H9 (cell line): ENCODE measurements at regions not wholly inside any gene's neighbourhood (a gene's known extent, or its start where the extent isn't known, plus 50 kb on each side); places are given as distances from the start of the nearest gene placed in this dataset.

ENCODE experiments used
- DNase-seq: peaks from one replicate; pipeline ENCODE4 v3.0.0-alpha.2; 2017
- H2AFZ ChIP-seq: one replicate; pipeline ENCODE4 v1.6.1; 2013; ENCODE audit warnings: mild to moderate bottlenecking, low read length, control low read depth, moderate library complexity
- H2AK5ac ChIP-seq: 2 replicates; pipeline ENCODE4 v1.6.1; 2013; ENCODE audit warnings: low read length, control low read depth, mixed read lengths; ENCODE audit not compliant: insufficient read length
- H2BK120ac ChIP-seq: one replicate; pipeline ENCODE4 v1.6.1; 2013; ENCODE audit warnings: low read depth, mild to moderate bottlenecking, low read length, control low read depth, inconsistent platforms; ENCODE audit not compliant: poor library complexity, severe bottlenecking
- H2BK12ac ChIP-seq: 2 replicates; pipeline ENCODE4 v1.6.1; 2013; ENCODE audit warnings: low read length, control low read depth, mixed read lengths, low read depth; ENCODE audit not compliant: insufficient read length
- H2BK15ac ChIP-seq: 2 replicates; pipeline ENCODE4 v1.6.1; 2013; ENCODE audit warnings: low read depth, low read length, control low read depth
- H2BK20ac ChIP-seq: one replicate; pipeline ENCODE4 v1.6.1; 2013; ENCODE audit warnings: low read depth, mild to moderate bottlenecking, low read length, control low read depth, inconsistent platforms; ENCODE audit not compliant: poor library complexity, severe bottlenecking
- H2BK5ac ChIP-seq: 2 replicates; pipeline ENCODE4 v1.6.1; 2013; ENCODE audit warnings: low read length, control low read depth, mixed read lengths; ENCODE audit not compliant: insufficient read length
- H3K14ac ChIP-seq: 2 replicates; pipeline ENCODE4 v1.6.1; 2013; ENCODE audit warnings: low read length, control low read depth; ENCODE audit not compliant: insufficient read depth
- H3K18ac ChIP-seq: 2 replicates; pipeline ENCODE4 v1.6.1; 2013; ENCODE audit warnings: low read depth, mild to moderate bottlenecking, mixed read lengths, low read length, control low read depth; ENCODE audit not compliant: insufficient read length
- H3K23ac ChIP-seq: 2 replicates; pipeline ENCODE4 v1.6.1; 2013; ENCODE audit warnings: low read length, control low read depth, mixed read lengths, low read depth; ENCODE audit not compliant: insufficient read length
- H3K23me2 ChIP-seq: 2 replicates; pipeline ENCODE4 v1.6.1; 2013; ENCODE audit warnings: low read depth, mild to moderate bottlenecking, mixed read lengths, low read length, control low read depth; ENCODE audit not compliant: insufficient read length, poor library complexity, severe bottlenecking
- H3K27ac ChIP-seq: 2 replicates; pipeline ENCODE4 v1.5.1; 2013; ENCODE audit warnings: low read length, control low read depth, mixed read lengths, low read depth; ENCODE audit not compliant: insufficient read length
- H3K27me3 ChIP-seq: 2 replicates; pipeline ENCODE4 v1.6.1; 2013; ENCODE audit warnings: low read length, control low read depth, inconsistent platforms; ENCODE audit not compliant: insufficient read depth
- H3K4ac ChIP-seq: 2 replicates; pipeline ENCODE4 v1.6.1; 2013; ENCODE audit warnings: low read depth, mild to moderate bottlenecking, control low read depth, inconsistent platforms, low read length, moderate library complexity
- H3K4me1 ChIP-seq: 2 replicates; pipeline ENCODE4 v1.6.1; 2013; ENCODE audit warnings: low read length, control low read depth, inconsistent platforms; ENCODE audit not compliant: insufficient read depth
- H3K4me2 ChIP-seq: 2 replicates; pipeline ENCODE4 v1.6.1; 2013; ENCODE audit warnings: low read length, control low read depth, mixed read lengths; ENCODE audit not compliant: insufficient read length, insufficient read depth
- H3K56ac ChIP-seq: 2 replicates; pipeline ENCODE4 v1.6.1; 2013; ENCODE audit warnings: low read depth, mild to moderate bottlenecking, mixed read lengths, low read length, control low read depth; ENCODE audit not compliant: insufficient read length
- H3K79me1 ChIP-seq: 2 replicates; pipeline ENCODE4 v1.6.1; 2013; ENCODE audit warnings: low read depth, mild to moderate bottlenecking, moderate library complexity, low read length, control low read depth, inconsistent platforms; ENCODE audit not compliant: insufficient read depth, poor library complexity, severe bottlenecking
- H3K79me2 ChIP-seq: 2 replicates; pipeline ENCODE4 v1.6.1; 2013; ENCODE audit warnings: low read length, control low read depth, inconsistent platforms; ENCODE audit not compliant: insufficient read depth
- H3K9ac ChIP-seq: 2 replicates; pipeline ENCODE4 v1.6.1; 2013; ENCODE audit warnings: low read length, control low read depth, mixed read lengths; ENCODE audit not compliant: insufficient read length; ENCODE audit errors: extremely low read depth
- H3K9me3 ChIP-seq: one replicate; pipeline ENCODE4 v1.6.1; 2013; ENCODE audit warnings: low read depth, low read length, inconsistent platforms; ENCODE audit not compliant: control insufficient read depth
- H3T11ph ChIP-seq: one replicate; pipeline ENCODE4 v1.6.1; 2013; ENCODE audit warnings: mild to moderate bottlenecking, low read length, control low read depth, inconsistent platforms
- H4K20me1 ChIP-seq: one replicate; pipeline ENCODE4 v1.6.1; 2013; ENCODE audit not compliant: control insufficient read depth, insufficient read length, insufficient read depth
- H4K5ac ChIP-seq: 2 replicates; pipeline ENCODE4 v1.6.1; 2013; ENCODE audit warnings: low read depth, mild to moderate bottlenecking, mixed read lengths, low read length, control low read depth; ENCODE audit not compliant: insufficient read length
- H4K8ac ChIP-seq: replicated peaks from 2 replicates; pipeline ENCODE4 v1.6.1; 2013; ENCODE audit warnings: low read length, control low read depth, mixed read lengths, low read depth; ENCODE audit not compliant: insufficient read length
- H4K91ac ChIP-seq: 2 replicates; pipeline ENCODE4 v1.6.1; 2013; ENCODE audit warnings: low read depth, mild to moderate bottlenecking, moderate library complexity, mixed read lengths, low read length, control low read depth; ENCODE audit not compliant: insufficient read length
- H3K27ac Mint-ChIP-seq, 3 experiments: 2 replicates in 2 of 3; 3 replicates in 1 of 3; pipeline ENCODE4 v1.8.0; 2020 to 2021; ENCODE audit warnings: mixed read lengths in 3 of 3, mild to moderate bottlenecking in 1 of 3, moderate library complexity in 1 of 3
- H3K27me3 Mint-ChIP-seq: 2 replicates; pipeline ENCODE4 v1.8.0; 2021; ENCODE audit warnings: low read depth, mild to moderate bottlenecking, moderate library complexity, mixed read lengths
- H3K36me3 Mint-ChIP-seq, 3 experiments: 2 replicates in 2 of 3; 3 replicates in 1 of 3; pipeline ENCODE4 v1.8.0; 2020 to 2021; ENCODE audit warnings: low read depth in 3 of 3, mixed read lengths in 3 of 3; ENCODE audit not compliant: insufficient read depth in 1 of 3
- H3K4me1 Mint-ChIP-seq, 2 experiments: 2 replicates each; pipeline ENCODE4 v1.8.0; 2020; ENCODE audit warnings: mixed read lengths in 2 of 2
- H3K4me3 Mint-ChIP-seq, 2 experiments: 2 replicates in 1 of 2; 3 replicates in 1 of 2; pipeline ENCODE4 v1.8.0; 2020 to 2021; ENCODE audit warnings: mild to moderate bottlenecking in 2 of 2, mixed read lengths in 2 of 2, moderate library complexity in 1 of 2
- H3K9me3 Mint-ChIP-seq, 2 experiments: 2 replicates in 1 of 2; 3 replicates in 1 of 2; pipeline ENCODE4 v1.8.0; 2020; ENCODE audit warnings: mild to moderate bottlenecking in 2 of 2, mixed read lengths in 2 of 2, moderate library complexity in 1 of 2
- WGBS: extraction: QIAGEN DNeasy Blood & Tissue Kit; methylation state at CpG from one replicate; pipeline ENCODE4 v1.1.7; 2013; ENCODE audit warnings: missing lambda C conversion rate, low lambda C conversion rate, mixed read lengths; ENCODE audit not compliant: insufficient read length; ENCODE audit errors: extremely low coverage; 5-methylcytosine and 5-hydroxymethylcytosine counted together
- TF ChIP-seq, protein P1 (sequence below): fragments of 200-600 bp; sonication (generic); conservative IDR thresholded peaks from 3 replicates; pipeline ENCODE4 v1.8.0; 2021; ENCODE audit warnings: antibody characterized with exemption, mild to moderate bottlenecking

DNA sequence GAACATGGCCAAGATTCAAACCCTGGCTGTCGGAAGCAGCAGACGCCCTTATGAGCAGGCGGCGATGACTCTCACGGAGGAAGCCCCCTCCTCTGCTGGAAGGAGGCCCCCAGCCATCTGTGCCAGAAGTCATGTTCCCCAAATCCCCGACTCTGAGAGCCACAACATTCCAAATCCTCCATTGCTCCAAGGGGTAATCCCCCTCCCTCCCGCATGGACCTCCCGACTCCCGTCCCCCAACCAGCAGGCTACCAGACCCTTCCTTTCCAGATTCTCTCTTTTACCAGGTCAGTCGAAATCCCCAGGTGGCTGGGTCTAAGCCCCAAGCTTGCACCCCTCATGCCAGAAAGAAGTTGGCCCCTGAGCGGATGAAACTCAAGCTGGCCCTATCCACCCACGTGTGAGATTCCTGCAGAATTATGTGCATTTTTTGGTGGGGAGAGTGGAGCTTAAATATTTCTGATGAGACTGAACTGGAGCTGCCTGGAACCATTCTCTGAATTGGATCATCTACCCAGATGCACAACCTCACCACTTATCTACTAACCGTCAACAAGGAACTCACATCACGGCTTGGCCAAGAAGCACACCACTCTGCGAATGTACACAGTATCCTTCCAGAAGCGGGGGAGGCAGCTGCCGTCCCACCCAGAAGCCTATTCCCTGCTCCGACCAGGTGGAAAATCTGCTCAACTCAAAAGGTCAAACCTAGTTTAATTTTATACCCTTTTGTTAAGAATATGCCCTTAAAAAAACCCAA lies 283.5 kb downstream of the C16orf95 start:
- Histone ChIP-seq H3K27me3 (no peaks in the 10 kb centered on the region), H3K23ac (no peak overlapping the region), H2BK15ac (no peak overlapping the region), H3K18ac (no peak overlapping the region), H4K8ac (no peak overlapping the region), H3K4me1 (no peaks in the 10 kb centered on the region), H2BK12ac (no peak overlapping the region), H2AK5ac (no peak overlapping the region), H3K9me3 (no peaks in the 10 kb centered on the region), H3K4ac (no peak overlapping the region), H3K79me1 (no peaks in the 10 kb centered on the region), H3K23me2 (no peaks in the 10 kb centered on the region), H3K9ac (no peak overlapping the region), H4K20me1 (no peaks in the 10 kb centered on the region), H3K4me2 (no peak overlapping the region), H3K79me2 (no peaks in the 10 kb centered on the region), H3K27ac (no peak overlapping the region), H4K5ac (no peak overlapping the region), H2BK5ac (no peak overlapping the region), H2BK20ac (no peak overlapping the region), H2AFZ (no peak overlapping the region), H3K14ac (no peak overlapping the region), H3T11ph (no peak overlapping the region), H4K91ac (no peak overlapping the region), H3K56ac (no peak overlapping the region), H2BK120ac (no peak overlapping the region)
- no peak for DNase-seq
- H3K36me3 Mint-ChIP-seq, result peaks cover 0 to 3% (median 0%) of the 10 kb centered on the region in 3 experiments; a peak in 2 of 7 replicates
- peaks cover 3% of the 10 kb centered on the region in 2 experiments; a peak in 2 of 5 replicates for H3K9me3 Mint-ChIP-seq
- peak overlapping the region in 2 of 3 experiments; percentile 18 to 62; a peak in 2 of 7 replicates for H3K27ac Mint-ChIP-seq
- WGBS, result no CpG with 5 or more reads among the region's 18 CpGs
- H3K4me3 Mint-ChIP-seq, result no peak overlapping the region
- peaks cover 6% of the 10 kb centered on the region for H3K27me3 Mint-ChIP-seq
- peaks cover 5 to 17% of the 10 kb centered on the region in 2 experiments for H3K4me1 Mint-ChIP-seq
- TF ChIP-seq, protein P1, sequence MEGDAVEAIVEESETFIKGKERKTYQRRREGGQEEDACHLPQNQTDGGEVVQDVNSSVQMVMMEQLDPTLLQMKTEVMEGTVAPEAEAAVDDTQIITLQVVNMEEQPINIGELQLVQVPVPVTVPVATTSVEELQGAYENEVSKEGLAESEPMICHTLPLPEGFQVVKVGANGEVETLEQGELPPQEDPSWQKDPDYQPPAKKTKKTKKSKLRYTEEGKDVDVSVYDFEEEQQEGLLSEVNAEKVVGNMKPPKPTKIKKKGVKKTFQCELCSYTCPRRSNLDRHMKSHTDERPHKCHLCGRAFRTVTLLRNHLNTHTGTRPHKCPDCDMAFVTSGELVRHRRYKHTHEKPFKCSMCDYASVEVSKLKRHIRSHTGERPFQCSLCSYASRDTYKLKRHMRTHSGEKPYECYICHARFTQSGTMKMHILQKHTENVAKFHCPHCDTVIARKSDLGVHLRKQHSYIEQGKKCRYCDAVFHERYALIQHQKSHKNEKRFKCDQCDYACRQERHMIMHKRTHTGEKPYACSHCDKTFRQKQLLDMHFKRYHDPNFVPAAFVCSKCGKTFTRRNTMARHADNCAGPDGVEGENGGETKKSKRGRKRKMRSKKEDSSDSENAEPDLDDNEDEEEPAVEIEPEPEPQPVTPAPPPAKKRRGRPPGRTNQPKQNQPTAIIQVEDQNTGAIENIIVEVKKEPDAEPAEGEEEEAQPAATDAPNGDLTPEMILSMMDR, result no peak
